Stimulated activated CD4-positive, alpha-beta T cell treated with anti-CD3 and anti-CD28 coated beads, Interleukin-2, amount 100 ng/mL, for 4 hours (primary cell): ENCODE measurements at regions not wholly inside any gene's neighbourhood (a gene's known extent, or its start where the extent isn't known, plus 50 kb on each side); places are given as distances from the start of the nearest gene placed in this dataset.

Experiments used
- DNase-seq: peaks from one replicate; pipeline ENCODE4 v3.0.0-alpha.2; 2020; ENCODE audit warnings: low read depth

DNA sequence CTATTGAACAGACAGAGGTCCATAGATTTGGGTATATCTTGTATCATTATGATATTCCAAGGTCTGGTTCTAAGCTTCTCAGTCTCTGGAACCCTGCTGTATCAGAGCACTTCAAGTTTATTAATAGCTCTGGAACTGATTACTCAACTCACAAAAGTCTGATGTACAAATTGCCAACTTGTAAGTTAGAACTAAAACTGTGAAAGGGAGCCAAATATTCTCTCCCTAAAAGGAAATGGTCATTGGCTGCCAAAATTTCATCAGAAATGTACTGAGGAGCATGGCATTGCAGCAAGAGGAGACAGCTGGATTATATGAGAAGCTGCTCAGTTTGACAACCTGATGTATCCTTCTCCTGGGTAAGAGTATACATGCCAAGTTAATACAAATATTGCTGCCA is 828.8 kb upstream of the SEL1L start:
- DNase-seq: no peak

DNA sequence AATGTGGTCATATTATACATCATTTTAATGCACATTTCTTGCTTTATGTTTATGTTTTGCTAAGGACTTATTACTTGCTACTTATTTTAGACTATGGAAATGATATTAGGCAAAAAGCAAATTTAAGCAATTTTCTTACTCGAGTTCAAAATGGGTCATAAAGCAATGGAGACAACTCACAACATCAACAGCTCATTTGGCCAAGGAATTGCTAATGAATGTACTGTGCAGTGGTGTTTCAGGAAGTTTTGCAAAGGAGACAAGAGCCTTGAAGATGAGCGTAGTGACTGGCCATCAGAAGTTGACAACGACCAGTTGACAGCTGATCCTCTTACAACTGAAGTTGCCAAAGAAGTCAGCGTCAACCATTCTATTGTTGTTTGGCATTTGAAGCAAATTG is 831.8 kb upstream of the SEL1L start:
- DNase-seq: no peak

DNA sequence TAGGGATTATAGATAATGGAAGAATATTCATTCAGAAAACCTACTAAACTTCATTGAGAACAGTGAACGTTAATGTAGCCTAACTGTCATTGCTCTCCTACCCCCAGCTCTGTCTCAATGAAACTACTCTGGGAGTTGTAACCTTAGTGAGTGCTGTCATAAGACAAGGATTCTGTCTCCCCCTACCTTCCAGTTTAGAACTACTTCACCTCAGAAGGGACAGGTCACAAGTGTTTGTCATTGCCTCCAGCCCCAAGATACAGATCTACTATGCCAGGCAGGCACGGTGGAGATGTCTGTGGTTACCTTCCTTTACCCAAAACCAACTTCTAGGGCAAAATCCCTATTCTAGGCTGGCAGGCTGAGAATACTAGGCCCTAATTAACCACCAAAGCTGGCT is 833.1 kb upstream of the SEL1L start:
- DNase-seq: no peak

DNA sequence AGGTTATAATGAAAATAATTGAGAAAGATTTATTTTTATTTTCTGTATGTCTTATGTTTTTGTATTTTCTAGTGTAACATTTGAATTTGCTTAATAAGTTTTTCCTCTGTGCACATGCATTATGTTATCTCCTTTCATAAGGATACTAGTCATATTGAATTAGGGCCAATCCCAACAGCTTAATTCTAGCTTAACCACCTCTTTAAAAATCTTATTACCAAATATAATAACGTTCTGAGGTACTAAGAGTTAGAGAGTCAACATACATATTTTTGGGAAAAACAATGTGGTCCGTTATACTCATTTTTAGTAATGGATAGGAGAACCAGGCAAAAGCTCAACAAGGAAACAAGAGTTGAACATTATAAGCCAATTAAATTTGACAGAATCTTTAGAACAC is 845.6 kb upstream of the SEL1L start:
- DNase-seq: no peak

DNA sequence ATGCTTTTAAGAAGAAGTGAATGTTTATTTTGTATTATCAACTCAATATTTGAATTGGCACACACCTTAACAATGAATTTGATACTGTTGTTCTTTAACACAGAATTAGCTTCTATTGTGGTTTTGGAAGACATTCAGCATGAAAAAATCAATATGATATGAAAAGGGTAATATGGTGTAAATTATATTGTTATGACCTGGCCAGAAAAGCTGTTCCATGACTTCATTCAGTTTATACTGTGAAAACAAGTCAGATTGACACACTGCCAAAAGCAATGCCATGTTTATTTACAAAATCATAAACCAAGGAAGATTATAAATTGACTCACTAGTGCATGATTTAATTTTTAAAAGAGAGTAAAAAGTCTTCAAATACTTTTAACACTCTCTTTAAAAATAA is 851.4 kb upstream of the SEL1L start:
- DNase-seq: no peak

DNA sequence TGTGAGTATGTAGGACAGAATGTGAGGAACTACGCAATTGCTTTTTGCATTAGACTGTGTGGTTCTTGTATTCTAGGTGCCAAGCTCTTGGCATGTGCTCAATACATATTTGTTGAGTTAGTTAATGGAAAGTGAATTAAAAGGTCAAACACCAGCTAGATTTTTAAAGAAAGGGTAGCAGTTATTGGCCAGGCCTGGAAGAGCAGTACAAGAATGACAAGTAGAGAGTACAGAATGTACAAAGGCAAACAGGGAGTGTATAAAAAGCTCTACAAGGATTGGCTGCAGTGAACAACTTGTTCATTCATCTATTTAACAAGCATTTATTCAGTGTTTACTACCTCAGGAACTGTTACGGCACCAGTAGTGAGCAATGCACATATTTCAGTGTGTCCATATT is 854.0 kb upstream of the SEL1L start:
- no peak for DNase-seq

DNA sequence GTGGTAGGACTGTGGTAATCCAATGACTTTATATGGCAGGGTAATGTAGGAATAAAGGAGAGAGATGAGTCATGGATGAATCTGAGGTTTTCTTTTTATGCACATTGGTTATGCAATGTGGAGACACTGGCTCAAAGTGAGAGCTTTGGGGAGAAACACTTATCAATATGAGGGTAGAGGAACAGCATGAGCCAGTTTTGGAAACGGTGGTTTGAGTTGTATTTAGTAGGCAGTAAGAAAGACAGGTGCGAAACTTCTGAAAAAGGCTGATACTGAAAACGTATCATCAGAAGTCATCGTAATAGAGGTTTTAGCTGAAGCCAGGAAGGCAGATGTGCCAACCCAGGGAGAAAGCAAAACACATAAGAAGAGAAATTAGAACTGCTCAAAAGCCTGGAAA is 854.8 kb upstream of the SEL1L start:
- no peak for DNase-seq

DNA sequence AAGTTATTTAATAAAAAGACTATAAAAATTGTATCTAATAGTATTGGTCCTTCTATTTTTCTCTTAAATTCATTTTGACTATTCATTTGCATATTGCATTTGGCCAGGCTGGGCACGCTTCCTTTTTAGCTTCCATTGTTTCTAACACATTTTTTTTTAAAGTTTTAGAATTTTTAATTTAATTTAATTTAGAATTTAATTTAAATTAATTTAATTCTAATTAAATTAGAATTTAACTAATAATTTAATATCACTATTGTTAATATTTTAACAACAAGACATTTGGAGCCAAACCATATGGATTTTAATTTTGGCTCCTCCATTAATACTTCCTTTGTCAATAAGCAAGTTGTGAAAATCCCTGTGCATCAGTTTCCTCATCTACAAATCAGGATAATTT is 856.9 kb upstream of the SEL1L start:
- no peak for DNase-seq

DNA sequence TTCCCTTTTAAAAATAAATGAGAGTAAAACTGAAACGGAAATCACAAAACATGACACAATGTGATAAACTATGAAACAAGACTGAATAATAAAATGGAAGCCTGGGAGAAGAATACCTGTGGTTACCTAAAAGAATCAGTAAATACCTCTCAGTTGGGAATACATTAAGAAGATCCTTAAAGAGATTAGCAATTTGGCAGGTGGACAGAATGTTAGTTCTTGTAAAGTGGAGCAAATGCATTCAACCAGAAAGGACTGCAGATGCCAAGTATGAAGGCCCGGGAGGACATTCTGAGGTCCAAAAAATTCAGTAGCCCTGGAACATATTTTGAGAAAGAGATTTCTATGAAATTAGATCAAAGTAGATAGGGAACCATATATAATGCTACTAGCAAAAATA is 861.3 kb upstream of the SEL1L start:
- no peak for DNase-seq

DNA sequence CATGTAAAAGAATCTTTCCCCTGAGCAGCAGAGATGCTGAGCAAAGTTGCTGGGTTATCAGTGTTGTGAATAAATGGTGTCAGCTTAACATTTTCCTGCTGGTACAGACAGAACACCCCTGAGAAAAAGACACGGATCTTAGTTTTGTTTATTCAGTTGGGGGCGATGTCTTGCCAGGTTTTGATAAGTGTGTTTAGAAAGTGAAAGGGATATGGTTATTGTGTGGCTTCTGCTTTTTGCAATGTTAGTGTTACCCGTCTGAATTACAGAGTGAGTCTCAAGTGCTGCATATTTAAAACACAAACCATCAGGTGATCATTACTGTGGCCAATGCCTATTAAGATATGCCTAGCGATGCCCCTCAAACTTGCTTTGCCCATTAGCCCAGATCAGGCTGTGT is 864.6 kb upstream of the SEL1L start:
- DNase-seq: no peak

DNA sequence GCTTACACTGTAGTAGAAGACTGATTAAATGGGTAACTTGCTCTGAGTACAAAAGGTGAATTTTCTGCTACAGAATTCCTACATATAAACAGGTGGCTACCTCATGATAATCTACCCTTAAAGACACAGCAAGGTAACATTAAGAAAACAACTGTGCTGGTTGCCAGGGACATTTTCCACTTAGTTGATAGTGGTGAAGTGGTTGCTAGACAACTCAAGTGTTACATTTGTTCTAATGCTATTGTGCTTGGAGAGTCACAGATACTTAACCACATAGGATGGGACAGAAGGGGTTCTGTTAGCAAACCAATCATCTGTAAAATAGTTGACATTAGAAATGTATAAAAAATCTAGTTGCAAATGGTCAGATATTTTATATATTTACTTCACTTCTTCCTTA is 870.3 kb upstream of the SEL1L start:
- no peak for DNase-seq

DNA sequence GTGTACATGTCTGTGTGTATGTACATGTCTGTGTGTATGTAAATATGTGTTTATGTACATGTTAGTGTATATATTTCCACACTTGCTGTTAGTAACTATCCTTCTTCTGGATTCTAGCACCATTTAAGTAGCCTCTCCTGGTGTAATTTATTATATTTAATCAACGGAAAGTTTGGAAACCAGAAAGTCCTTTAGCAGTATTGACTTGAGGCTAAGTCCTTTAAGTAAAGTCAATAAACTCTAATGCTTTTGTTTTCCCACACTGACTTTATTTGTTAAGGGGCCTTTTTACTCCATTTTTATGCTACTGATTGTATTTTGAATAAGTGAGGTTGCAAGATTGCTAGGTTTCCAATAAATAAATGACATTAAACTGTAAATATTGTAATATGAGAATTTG is 876.4 kb upstream of the SEL1L start:
- DNase-seq: no peak

DNA sequence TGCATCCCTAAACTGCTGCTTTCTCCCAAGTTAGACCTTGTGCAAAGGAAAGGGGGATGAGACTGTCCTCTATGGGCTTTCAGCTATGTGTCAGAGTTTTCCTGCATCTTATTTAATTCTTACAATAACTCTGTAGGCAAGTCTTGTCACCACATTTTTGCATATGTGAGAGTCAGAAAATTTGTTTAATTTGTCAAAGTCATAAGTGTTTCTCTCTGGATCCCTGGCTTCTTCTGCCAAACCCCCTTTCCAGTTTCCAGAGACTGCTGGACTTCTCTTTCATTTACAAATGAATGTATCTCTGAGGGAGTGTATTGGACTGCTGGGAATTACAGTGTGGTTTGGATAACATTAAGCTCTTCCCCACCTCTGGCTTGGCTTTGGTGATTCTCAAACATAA is 877.6 kb upstream of the SEL1L start:
- DNase-seq: no peak

DNA sequence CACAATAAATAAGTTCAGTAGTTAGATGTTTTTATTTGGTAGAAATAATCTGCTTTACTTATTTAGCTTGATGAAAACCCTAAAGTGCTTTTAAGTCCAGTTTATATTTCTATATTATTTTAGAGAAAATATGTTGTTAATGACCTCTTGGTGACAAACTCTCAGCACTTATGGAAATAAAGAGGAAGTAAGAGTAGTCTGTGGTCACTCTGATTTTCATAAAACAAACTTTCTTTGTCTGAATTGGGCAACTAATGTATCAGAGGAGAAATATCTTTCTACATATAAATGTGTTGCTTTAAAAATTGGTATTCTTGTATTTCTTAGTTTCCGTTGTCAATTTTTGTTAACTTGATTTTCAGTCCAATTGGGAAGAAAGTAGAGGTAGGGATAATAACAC is 878.9 kb upstream of the SEL1L start:
- no peak for DNase-seq

DNA sequence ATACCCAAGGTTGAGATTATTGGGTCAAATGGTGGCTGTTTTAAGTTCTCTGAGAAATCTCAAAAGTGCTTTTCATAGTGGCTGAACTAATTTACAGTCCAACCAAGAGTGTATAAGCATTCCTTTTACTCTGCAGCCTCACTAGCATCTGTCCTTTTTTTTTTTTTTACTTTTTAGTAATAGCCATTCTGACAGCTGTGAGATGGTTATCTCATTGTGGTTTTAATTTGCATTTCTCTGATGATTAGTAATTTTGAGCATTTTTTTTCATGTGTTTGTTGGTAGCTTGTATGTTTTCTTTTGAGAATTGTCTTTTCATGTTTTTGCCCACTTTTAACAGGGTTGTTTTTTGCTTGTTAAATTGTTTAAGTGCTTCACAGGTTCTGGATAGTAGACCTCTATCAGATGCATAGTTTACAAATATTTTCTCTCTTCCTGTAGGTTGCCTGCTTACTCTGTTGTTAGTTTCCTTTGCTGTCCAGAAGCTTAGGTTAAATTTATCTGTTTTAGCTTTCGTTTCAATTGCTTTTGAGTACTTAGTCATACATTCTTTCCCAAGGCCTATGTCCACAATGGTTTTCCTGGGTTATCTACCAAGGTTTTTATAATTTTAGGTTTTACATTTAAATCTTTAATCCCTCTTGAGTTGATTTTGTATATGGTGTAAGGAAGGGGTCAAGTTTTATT is 881.3 kb upstream of the SEL1L start:
- no peak for DNase-seq

DNA sequence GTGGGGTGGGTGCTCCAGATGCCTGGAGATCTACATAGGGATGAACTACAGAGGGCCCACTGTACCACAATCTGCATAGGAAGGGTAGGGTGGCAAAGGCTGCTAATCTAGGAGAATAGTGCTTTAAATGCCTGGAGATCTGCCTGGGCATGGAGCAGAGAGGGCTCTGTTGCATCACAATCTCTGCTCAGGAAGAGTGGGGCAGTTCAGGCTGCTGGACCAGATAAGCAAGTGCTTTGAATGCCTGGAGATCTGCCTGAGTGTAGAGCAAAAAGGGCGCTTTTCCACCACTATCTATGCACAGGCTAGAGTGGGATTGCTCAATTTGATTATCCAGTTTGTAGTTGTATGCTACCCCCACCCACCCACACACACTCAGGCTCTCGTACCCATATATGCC is 886.3 kb upstream of the SEL1L start:
- DNase-seq: no peak

DNA sequence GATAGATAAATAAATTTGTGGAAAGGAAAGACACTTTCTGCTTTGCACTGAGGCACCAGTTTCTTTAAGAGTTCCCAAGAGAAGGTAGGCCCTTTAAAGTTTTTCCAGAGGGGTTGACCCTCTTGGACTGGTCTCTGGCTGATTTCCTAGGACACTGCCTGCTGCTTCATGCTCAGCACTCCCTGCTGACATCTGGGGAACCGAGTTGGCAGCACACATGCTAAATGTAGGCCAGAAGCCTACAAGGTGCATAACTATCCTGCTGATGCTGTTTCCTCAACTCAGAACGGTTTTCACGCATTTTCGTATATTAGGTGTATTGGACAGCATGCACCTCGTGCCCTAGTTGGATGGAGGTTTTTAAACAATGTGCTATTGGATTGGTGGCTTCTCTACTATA is 887.2 kb upstream of the SEL1L start:
- DNase-seq: no peak

DNA sequence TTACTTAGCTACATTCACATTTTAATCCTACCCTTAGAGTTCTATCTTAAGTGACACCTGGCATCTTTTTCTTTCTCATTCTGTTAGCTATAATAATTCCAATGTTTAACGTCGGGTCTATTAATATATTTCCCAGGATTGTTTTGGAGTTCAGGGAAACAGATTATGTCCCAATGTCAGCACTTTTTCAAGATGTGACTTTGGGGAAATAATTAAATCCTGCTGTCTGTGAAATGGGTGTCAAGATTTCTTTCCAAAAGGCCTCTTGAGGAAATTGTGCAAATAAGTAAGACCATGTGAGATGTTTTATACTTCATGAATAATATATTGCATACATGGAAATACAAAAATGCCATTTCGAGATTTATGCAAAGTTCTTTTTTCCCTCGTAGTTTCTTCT is 887.6 kb upstream of the SEL1L start:
- DNase-seq: no peak

DNA sequence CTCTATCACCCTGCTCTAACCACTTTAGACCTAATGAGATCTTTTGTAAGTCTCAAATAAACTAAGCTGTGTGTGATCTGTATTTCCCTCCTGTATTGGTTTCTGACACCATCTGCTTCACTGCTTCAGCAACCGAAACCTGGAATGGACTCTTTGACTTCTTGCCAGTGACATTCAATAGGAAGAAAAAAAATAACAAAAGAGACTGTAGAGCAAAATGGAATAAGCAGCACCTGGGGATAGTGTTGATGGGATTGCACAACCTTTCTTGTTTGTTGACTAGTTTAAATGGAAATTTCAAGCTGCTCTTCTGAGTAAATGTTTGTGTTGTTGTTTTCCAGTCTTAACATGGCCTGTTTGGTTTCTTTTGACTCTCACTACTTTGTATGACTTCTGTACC is 888.6 kb upstream of the SEL1L start:
- DNase-seq: no peak

DNA sequence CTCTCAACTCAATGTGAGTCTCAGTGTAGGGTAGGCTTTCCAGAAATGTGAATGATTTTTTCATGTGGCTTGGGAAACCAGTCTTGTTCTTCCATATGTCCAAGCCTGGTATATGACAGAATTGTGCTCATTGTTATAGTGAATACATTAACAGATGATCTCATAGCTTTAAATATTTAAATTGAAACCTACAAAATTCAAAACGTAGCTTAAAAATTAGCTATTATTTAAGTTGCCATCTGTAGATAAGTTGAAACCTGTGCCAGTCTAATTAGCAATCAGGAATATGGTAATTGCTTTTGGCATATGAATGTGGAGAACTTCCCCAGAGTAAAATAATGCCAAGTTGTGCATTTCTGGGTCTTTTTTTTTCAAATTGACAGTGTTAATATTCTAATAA is 891.6 kb upstream of the SEL1L start:
- DNase-seq: no peak

DNA sequence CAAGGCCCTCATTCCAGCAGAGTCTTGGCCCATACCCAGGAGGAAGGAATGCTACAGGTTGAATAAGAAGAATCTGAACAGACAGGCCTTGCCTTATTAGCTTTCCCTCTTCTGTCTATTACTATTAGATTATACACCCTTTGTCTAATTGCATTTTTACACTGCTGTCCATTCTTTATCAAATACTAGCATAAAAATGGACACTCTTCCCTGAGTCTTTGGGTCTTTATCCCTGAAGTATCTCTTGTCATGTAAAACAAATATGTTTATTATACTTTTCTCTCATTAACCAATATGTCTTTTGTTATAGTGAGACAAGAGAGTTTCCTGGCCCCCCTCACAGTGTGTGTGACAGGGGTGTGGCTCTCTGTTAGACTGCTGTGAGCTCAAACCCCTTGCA is 897.4 kb upstream of the SEL1L start:
- DNase-seq: no peak

DNA sequence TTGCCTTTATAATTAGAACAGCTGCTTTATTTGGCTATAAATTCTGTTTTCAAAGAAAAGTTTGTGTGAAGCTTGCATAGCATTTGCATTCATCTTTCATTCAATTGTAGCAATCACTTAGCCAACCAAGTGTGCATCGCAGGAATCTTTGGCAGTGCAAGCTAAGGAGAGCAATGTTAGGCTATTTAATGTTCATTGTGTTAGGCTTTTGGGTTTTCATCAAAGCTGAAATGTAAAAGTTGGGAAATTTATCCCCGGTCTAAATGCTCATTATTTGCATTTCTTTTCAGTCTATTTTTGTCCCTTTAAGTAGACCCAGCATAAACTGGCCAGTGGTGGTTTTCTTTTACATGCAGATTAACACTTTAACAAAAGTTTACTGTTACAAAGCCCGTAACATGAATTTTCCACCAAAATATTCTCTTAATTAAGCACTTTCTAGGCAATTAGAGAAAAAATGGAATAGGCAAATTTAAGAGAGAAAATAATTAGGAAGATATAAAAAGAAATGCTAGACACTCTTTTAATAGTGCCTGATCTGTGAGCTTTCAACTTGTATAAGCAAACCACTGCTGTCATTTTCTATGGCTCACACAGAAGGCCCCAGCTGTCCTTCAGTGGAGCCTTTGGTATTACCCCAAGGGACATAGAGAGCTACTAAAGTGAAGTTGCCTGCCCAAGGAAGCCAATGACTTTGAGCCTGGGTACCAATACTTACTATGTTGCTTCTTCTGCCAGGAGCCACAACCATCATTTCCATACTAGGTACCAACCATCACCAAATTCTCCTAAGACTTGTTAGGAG is 898.9 kb upstream of the SEL1L start:
- DNase-seq: no peak

DNA sequence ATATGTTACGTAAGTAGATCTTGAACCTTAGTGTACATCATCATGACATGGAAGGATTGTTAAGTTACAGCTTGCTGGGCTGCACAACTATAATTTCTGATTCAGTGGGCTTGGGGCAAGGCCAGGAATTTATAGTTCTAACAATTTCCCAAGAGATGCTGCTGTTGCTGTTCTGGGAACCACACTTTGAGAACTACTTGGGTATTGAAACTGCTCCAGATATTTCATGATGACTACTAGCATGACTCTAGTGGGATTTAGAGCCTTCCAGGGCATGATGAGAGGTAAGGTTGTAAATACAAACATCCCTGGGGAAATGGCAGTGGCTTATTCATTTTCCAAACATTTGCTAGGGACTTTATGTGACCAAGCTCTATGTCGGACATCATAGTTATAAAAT is 904.8 kb upstream of the SEL1L start:
- no peak for DNase-seq

DNA sequence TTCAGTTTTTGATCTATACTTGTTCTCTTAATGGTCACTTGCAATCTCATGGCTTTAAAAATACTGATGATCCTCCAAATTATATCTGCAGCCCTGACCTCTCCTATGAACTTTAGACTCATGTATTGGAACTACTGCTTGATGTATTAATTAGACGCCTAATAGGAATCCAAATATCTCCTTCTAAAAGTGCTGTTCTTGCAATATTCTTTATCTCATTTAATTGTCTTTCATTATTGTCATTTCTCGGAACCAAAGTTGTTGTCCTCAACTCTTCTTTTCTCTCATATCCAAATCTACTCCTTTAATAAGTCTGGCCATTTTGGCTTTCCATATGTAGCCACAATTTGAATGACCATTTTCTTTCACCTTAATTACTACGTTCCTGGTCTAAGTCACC is 907.6 kb upstream of the SEL1L start:
- DNase-seq: no peak
